ENCODE measurements at regions not wholly inside any gene's neighbourhood (a gene's known extent, or its start where the extent isn't known, plus 50 kb on each side); places are given as distances from the start of the nearest gene placed in this dataset.

GRCh38 chr6:67393356-67393755 lies 1241.7 kb upstream of the ADGRB3 start:
- H3K27me3 ChIP-seq (ENCODE audit: control insufficient read depth, insufficient read depth, low read length), result no peaks in the 10 kb centered on the region
- no peaks in the 10 kb centered on the region for H3K36me3 ChIP-seq (ENCODE audit: control insufficient read depth, low read depth, low read length)
- H3K4me3 ChIP-seq (ENCODE audit: low read length), result no peak overlapping the region
- no peak overlapping the region for H3K9ac ChIP-seq (ENCODE audit: low read length)
- H3K27ac ChIP-seq (ENCODE audit: low read length), result no peak overlapping the region
- H3K9me3 ChIP-seq (ENCODE audit: control insufficient read depth, low read depth, low read length), result no peaks in the 10 kb centered on the region
- H3K4me1 ChIP-seq (ENCODE audit: control insufficient read depth, low read depth, low read length), result no peaks in the 10 kb centered on the region

- no peak overlapping the region for H3K27ac ChIP-seq (ENCODE audit: low read length)
- H3K27me3 ChIP-seq (ENCODE audit: control insufficient read depth, insufficient read depth, low read length), result no peaks in the 10 kb centered on the region
- H3K4me1 ChIP-seq (ENCODE audit: control insufficient read depth, low read depth, low read length), result no peaks in the 10 kb centered on the region
- H3K9me3 ChIP-seq (ENCODE audit: control insufficient read depth, low read depth, low read length), result no peaks in the 10 kb centered on the region
- H3K36me3 ChIP-seq (ENCODE audit: control insufficient read depth, low read depth, low read length), result no peaks in the 10 kb centered on the region
- H3K4me3 ChIP-seq (ENCODE audit: low read length), result no peak overlapping the region
- H3K9ac ChIP-seq (ENCODE audit: low read length), result no peak overlapping the region
These were observed 1243.1 kb upstream of the ADGRB3 start for GRCh38 chr6:67391955-67392354.

GRCh38 chr6:67369679-67370078 lies 1265.4 kb upstream of the ADGRB3 start:
- Histone ChIP-seq H3K36me3 (ENCODE audit: control insufficient read depth, low read depth, low read length) (no peaks in the 10 kb centered on the region), H3K4me1 (ENCODE audit: control insufficient read depth, low read depth, low read length) (no peaks in the 10 kb centered on the region), H3K9ac (ENCODE audit: low read length) (no peak overlapping the region), H3K9me3 (ENCODE audit: control insufficient read depth, low read depth, low read length) (no peaks in the 10 kb centered on the region), H3K4me3 (ENCODE audit: low read length) (no peak overlapping the region), H3K27me3 (ENCODE audit: control insufficient read depth, insufficient read depth, low read length) (no peaks in the 10 kb centered on the region), H3K27ac (ENCODE audit: low read length) (no peak overlapping the region)

GRCh38 chr6:67362976-67363375 lies 1272.1 kb upstream of the ADGRB3 start:
- Histone ChIP-seq H3K27ac (ENCODE audit: low read length) (no peak overlapping the region), H3K4me1 (ENCODE audit: control insufficient read depth, low read depth, low read length) (no peaks in the 10 kb centered on the region), H3K36me3 (ENCODE audit: control insufficient read depth, low read depth, low read length) (no peaks in the 10 kb centered on the region), H3K9ac (ENCODE audit: low read length) (no peak overlapping the region), H3K27me3 (ENCODE audit: control insufficient read depth, insufficient read depth, low read length) (no peaks in the 10 kb centered on the region), H3K9me3 (ENCODE audit: control insufficient read depth, low read depth, low read length) (no peaks in the 10 kb centered on the region), H3K4me3 (ENCODE audit: low read length) (no peak overlapping the region)

- Histone ChIP-seq H3K9ac (ENCODE audit: low read length) (no peak overlapping the region), H3K4me1 (ENCODE audit: control insufficient read depth, low read depth, low read length) (no peaks in the 10 kb centered on the region), H3K36me3 (ENCODE audit: control insufficient read depth, low read depth, low read length) (no peaks in the 10 kb centered on the region), H3K27ac (ENCODE audit: low read length) (no peak overlapping the region), H3K4me3 (ENCODE audit: low read length) (no peak overlapping the region), H3K27me3 (ENCODE audit: control insufficient read depth, insufficient read depth, low read length) (no peaks in the 10 kb centered on the region), H3K9me3 (ENCODE audit: control insufficient read depth, low read depth, low read length) (no peaks in the 10 kb centered on the region)
These were observed 1273.8 kb upstream of the ADGRB3 start for GRCh38 chr6:67361264-67361663.

DNA sequence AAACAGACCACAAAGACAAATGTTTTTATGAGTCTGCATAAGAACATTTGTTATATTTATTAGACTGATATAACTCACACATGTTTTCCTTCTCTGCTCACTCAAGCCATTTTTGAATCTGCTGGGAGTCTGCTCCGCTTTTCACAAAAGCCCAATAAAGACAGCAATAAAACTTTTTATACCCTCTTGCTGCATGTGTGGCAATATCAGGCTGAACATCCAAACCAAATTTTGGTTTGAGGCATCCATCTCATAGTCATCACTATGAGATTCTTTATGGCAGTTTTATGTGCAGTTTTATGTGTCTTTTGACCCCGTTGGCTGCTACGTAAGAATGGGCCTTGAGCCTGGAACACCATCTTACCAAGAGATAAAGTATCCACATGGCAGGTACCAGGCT lies 1276.8 kb upstream of the ADGRB3 start:
- no peaks in the 10 kb centered on the region for H3K36me3 ChIP-seq (ENCODE audit: control insufficient read depth, low read depth, low read length)
- no peak overlapping the region for H3K27ac ChIP-seq (ENCODE audit: low read length)
- H3K9me3 ChIP-seq (ENCODE audit: control insufficient read depth, low read depth, low read length), result no peaks in the 10 kb centered on the region
- H3K4me3 ChIP-seq (ENCODE audit: low read length), result no peak overlapping the region
- H3K4me1 ChIP-seq (ENCODE audit: control insufficient read depth, low read depth, low read length), result no peaks in the 10 kb centered on the region
- H3K27me3 ChIP-seq (ENCODE audit: control insufficient read depth, insufficient read depth, low read length), result no peaks in the 10 kb centered on the region
- no peak overlapping the region for H3K9ac ChIP-seq (ENCODE audit: low read length)

GRCh38 chr6:67353861-67354260 lies 1281.2 kb upstream of the ADGRB3 start:
- Histone ChIP-seq H3K9me3 (ENCODE audit: control insufficient read depth, low read depth, low read length) (no peaks in the 10 kb centered on the region), H3K27ac (ENCODE audit: low read length) (no peak overlapping the region), H3K4me3 (ENCODE audit: low read length) (no peak overlapping the region), H3K27me3 (ENCODE audit: control insufficient read depth, insufficient read depth, low read length) (no peaks in the 10 kb centered on the region), H3K36me3 (ENCODE audit: control insufficient read depth, low read depth, low read length) (no peaks in the 10 kb centered on the region), H3K4me1 (ENCODE audit: control insufficient read depth, low read depth, low read length) (no peaks in the 10 kb centered on the region), H3K9ac (ENCODE audit: low read length) (no peak overlapping the region)

DNA sequence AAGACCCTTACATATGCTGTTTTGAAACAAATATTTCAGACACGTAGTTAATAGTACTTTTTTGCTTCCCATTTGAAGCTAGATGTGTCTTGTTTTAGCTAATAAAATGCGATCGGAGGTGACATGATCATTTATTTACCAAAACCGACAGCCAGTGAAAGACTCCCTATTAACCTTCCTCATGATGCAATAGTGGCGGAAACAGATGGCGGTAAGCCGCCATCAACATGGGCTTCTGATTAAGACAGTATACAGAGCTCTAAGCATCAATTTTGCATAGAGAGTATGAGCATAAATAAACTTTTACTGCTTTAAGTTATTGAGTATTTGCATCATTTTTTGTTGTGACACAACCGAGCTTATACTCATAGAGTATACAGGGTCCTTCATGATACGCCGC lies 1282.4 kb upstream of the ADGRB3 start:
- Histone ChIP-seq H3K36me3 (ENCODE audit: control insufficient read depth, low read depth, low read length) (no peaks in the 10 kb centered on the region), H3K27ac (ENCODE audit: low read length) (no peak overlapping the region), H3K9ac (ENCODE audit: low read length) (no peak overlapping the region), H3K27me3 (ENCODE audit: control insufficient read depth, insufficient read depth, low read length) (no peaks in the 10 kb centered on the region), H3K9me3 (ENCODE audit: control insufficient read depth, low read depth, low read length) (no peaks in the 10 kb centered on the region), H3K4me3 (ENCODE audit: low read length) (no peak overlapping the region), H3K4me1 (ENCODE audit: control insufficient read depth, low read depth, low read length) (no peaks in the 10 kb centered on the region)

GRCh38 chr6:67350729-67351128 lies 1284.4 kb upstream of the ADGRB3 start:
- Histone ChIP-seq H3K36me3 (ENCODE audit: control insufficient read depth, low read depth, low read length) (no peaks in the 10 kb centered on the region), H3K4me1 (ENCODE audit: control insufficient read depth, low read depth, low read length) (no peaks in the 10 kb centered on the region), H3K27ac (ENCODE audit: low read length) (no peak overlapping the region), H3K9me3 (ENCODE audit: control insufficient read depth, low read depth, low read length) (no peaks in the 10 kb centered on the region), H3K9ac (ENCODE audit: low read length) (no peak overlapping the region), H3K4me3 (ENCODE audit: low read length) (no peak overlapping the region), H3K27me3 (ENCODE audit: control insufficient read depth, insufficient read depth, low read length) (no peaks in the 10 kb centered on the region)

DNA sequence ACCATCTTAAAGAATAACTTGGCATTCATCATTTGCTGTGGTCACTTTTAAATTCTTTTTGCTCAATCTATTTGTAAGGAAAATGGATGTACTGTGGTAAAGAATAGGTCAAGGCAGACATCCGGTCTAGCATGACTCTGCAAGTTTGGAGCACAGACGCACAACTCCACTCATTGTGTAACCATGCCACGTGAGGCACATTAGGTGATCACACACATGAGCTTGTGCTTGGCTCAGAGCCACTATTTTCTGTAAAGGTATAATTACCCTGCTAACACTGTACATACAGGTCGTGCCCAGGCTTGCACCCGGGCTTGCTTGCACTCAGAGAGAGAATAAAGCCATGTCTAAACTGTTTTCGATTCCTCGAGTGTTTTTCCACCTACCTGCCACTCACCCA lies 1289.1 kb upstream of the ADGRB3 start:
- Histone ChIP-seq H3K9ac (ENCODE audit: low read length) (no peak overlapping the region), H3K4me1 (ENCODE audit: control insufficient read depth, low read depth, low read length) (no peaks in the 10 kb centered on the region), H3K27ac (ENCODE audit: low read length) (no peak overlapping the region)

GRCh38 chr6:67336014-67336413 lies 1299.1 kb upstream of the ADGRB3 start:
- no peaks in the 10 kb centered on the region for H3K4me1 ChIP-seq (ENCODE audit: control insufficient read depth, low read depth, low read length)
- H3K27me3 ChIP-seq (ENCODE audit: control insufficient read depth, insufficient read depth, low read length), result no peaks in the 10 kb centered on the region
- no peak overlapping the region for H3K9ac ChIP-seq (ENCODE audit: low read length)
- no peak overlapping the region for H3K4me3 ChIP-seq (ENCODE audit: low read length)
- H3K27ac ChIP-seq (ENCODE audit: low read length), result no peak overlapping the region
- H3K36me3 ChIP-seq (ENCODE audit: control insufficient read depth, low read depth, low read length), result no peaks in the 10 kb centered on the region
- H3K9me3 ChIP-seq (ENCODE audit: control insufficient read depth, low read depth, low read length), result no peaks in the 10 kb centered on the region

More for the DNA sequence above, 1289.1 kb upstream of the ADGRB3 start:
- no peaks in the 10 kb centered on the region for H3K9me3 ChIP-seq (ENCODE audit: control insufficient read depth, low read depth, low read length)
- H3K4me3 ChIP-seq (ENCODE audit: low read length), result no peak overlapping the region
- H3K27me3 ChIP-seq (ENCODE audit: control insufficient read depth, insufficient read depth, low read length), result no peaks in the 10 kb centered on the region
- no peaks in the 10 kb centered on the region for H3K36me3 ChIP-seq (ENCODE audit: control insufficient read depth, low read depth, low read length)

- Histone ChIP-seq H3K4me1 (ENCODE audit: control insufficient read depth, low read depth, low read length) (no peaks in the 10 kb centered on the region), H3K36me3 (ENCODE audit: control insufficient read depth, low read depth, low read length) (no peaks in the 10 kb centered on the region), H3K27ac (ENCODE audit: low read length) (no peak overlapping the region), H3K4me3 (ENCODE audit: low read length) (no peak overlapping the region), H3K9me3 (ENCODE audit: control insufficient read depth, low read depth, low read length) (no peaks in the 10 kb centered on the region), H3K9ac (ENCODE audit: low read length) (no peak overlapping the region), H3K27me3 (ENCODE audit: control insufficient read depth, insufficient read depth, low read length) (no peaks in the 10 kb centered on the region)
These were observed 1303.8 kb upstream of the ADGRB3 start for GRCh38 chr6:67331304-67331703.

All from iPS-18a (cell line).